Retinal pigment epithelial cell (primary cell): ENCODE measurements at regions not wholly inside any gene's neighbourhood (a gene's known extent, or its start where the extent isn't known, plus 50 kb on each side); places are given as distances from the start of the nearest gene placed in this dataset.

Source experiments
- DNase-seq: peaks from one replicate; pipeline ENCODE4 v3.0.0-alpha.2; 2010; ENCODE audit warnings: low read depth
- H3K4me3 ChIP-seq: 2 replicates; pipeline ENCODE4 v1.5.1; 2011; ENCODE audit warnings: mild to moderate bottlenecking, low read length, control low read depth, moderate library complexity
- CTCF ChIP-seq: conservative IDR thresholded peaks from 2 replicates; pipeline ENCODE4 v1.5.1; 2011; ENCODE audit warnings: low read depth, low read length, control low read depth, inconsistent platforms

- TF ChIP-seq CTCF = no peak
- no peak overlapping the region for H3K4me3 ChIP-seq
- DNase-seq = no peak
Measured at GRCh38 chr1:184919892-184920291, 54.4 kb downstream of the NIBAN1 start.

GRCh38 chr1:184915463-184916090 is 58.7 kb downstream of the NIBAN1 start:
- no peak for DNase-seq
- H3K4me3 ChIP-seq = no peak overlapping the region
- no peak for TF ChIP-seq CTCF

GRCh38 chr1:184914149-184914548 is 60.2 kb downstream of the NIBAN1 start:
- no peak for DNase-seq

GRCh38 chr1:184912392-184912791 is 61.9 kb downstream of the NIBAN1 start:
- no peak overlapping the region for H3K4me3 ChIP-seq
- TF ChIP-seq CTCF = no peak
- DNase-seq = no peak

More at GRCh38 chr1:184914149-184914548, 60.2 kb downstream of the NIBAN1 start:
- no peak overlapping the region for H3K4me3 ChIP-seq
- TF ChIP-seq CTCF = no peak

GRCh38 chr1:184911830-184912229 is 62.5 kb downstream of the NIBAN1 start:
- TF ChIP-seq CTCF = no peak
- H3K4me3 ChIP-seq = no peak overlapping the region
- DNase-seq = no peak

- no peak for TF ChIP-seq CTCF
- DNase-seq = peak; percentile 83
- H3K4me3 ChIP-seq = no peak overlapping the region
Measured at GRCh38 chr1:184911103-184911745, 63.1 kb downstream of the NIBAN1 start.

- no peak for TF ChIP-seq CTCF
- DNase-seq = peak; percentile 90
- no peak overlapping the region for H3K4me3 ChIP-seq
Measured at GRCh38 chr1:184910691-184911091, 63.6 kb downstream of the NIBAN1 start.
